Immature natural killer cell (primary cell): ENCODE measurements at regions not wholly inside any gene's neighbourhood (a gene's known extent, or its start where the extent isn't known, plus 50 kb on each side); places are given as distances from the start of the nearest gene placed in this dataset.

Experiments used
- DNase-seq, 3 donors: peaks; one replicate each; pipeline ENCODE4 v3.0.0; 2022; ENCODE audit warnings: mixed read lengths in 1 of 3
- H3K27ac Mint-ChIP-seq, 6 donors: one replicate each; pipeline ENCODE4 v1.8.0; 2020; ENCODE audit warnings: mixed read lengths in 6 of 6, mild to moderate bottlenecking in 5 of 6, inconsistent platforms in 4 of 6, moderate library complexity in 3 of 6
- H3K27me3 Mint-ChIP-seq, 3 donors: one replicate each; pipeline ENCODE4 v1.8.0; 2020 to 2021; ENCODE audit warnings: low read depth in 3 of 3, mild to moderate bottlenecking in 3 of 3, mixed read lengths in 3 of 3, moderate library complexity in 3 of 3, inconsistent platforms in 1 of 3
- H3K36me3 Mint-ChIP-seq, 3 donors: one replicate each; pipeline ENCODE4 v1.8.0; 2020; ENCODE audit warnings: mixed read lengths in 3 of 3, inconsistent platforms in 2 of 3, mild to moderate bottlenecking in 2 of 3
- H3K4me1 Mint-ChIP-seq, 2 donors: one replicate each; pipeline ENCODE4 v1.8.0; 2020; ENCODE audit warnings: inconsistent platforms in 2 of 2, mild to moderate bottlenecking in 2 of 2, mixed read lengths in 2 of 2, moderate library complexity in 1 of 2
- H3K4me3 Mint-ChIP-seq, 5 donors: one replicate each; pipeline ENCODE4 v1.8.0; 2020; ENCODE audit warnings: mild to moderate bottlenecking in 5 of 5, mixed read lengths in 5 of 5, inconsistent platforms in 3 of 5, moderate library complexity in 3 of 5
- H3K9me3 Mint-ChIP-seq, 6 donors: one replicate each; pipeline ENCODE4 v1.8.0; 2020; ENCODE audit warnings: mild to moderate bottlenecking in 6 of 6, mixed read lengths in 6 of 6, inconsistent platforms in 4 of 6, moderate library complexity in 3 of 6

DNA sequence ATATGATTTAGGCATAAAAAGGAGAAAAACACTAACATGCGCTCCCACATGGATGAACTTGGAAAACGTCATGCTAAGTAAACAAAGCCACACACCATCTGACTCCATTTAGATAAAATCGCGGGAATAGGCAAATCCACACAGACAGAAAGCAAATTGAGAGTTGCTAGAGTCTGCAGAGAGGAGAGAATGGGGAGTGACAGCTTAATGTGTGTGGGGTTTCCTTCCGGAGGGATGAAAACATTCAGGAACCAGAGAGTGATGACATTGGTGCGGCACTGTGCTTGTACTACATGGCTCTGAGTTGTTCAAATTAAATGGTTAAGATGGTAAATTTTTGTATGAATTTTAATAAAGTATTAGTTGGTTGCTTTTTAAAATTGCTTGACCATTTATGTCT is 482.9 kb upstream of the AKR1E2 start:
- Mint-ChIP-seq H3K27ac (no peak overlapping the region), H3K4me1 (no peaks in the 10 kb centered on the region), H3K9me3 (peaks cover 0 to 1% (median 0%) of the 10 kb centered on the region in 6 donors), H3K36me3 (no peaks in the 10 kb centered on the region), H3K27me3 (peaks cover 3 to 10% (median 10%) of the 10 kb centered on the region in 3 donors), H3K4me3 (no peak overlapping the region)
- DNase-seq: no peak

DNA sequence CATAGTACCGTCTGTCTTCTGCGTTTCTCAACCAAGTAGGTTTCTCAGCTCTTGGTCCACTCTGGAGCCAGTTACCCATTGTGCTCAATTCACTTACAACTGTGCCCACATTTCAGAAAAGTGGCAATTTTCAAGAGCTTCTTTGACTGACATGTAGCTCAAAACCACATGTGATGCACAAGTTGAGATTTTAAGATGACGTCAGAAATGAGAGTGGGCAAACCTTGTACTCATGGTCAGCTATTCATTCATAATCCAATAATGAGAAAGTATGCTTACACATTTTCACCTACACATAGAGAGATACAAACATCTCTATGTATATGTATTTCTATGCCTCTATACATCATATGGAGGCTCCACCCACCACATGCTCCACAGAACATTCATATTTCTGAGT is 487.2 kb upstream of the AKR1E2 start:
- Mint-ChIP-seq H3K36me3 (no peaks in the 10 kb centered on the region), H3K27ac (no peak overlapping the region), H3K4me1 (no peaks in the 10 kb centered on the region), H3K9me3 (no peaks in the 10 kb centered on the region), H3K4me3 (no peak overlapping the region), H3K27me3 (peaks cover 0 to 9% (median 7%) of the 10 kb centered on the region in 3 donors)
- no peak for DNase-seq

GRCh38 chr10:4337563-4337962 is 488.4 kb upstream of the AKR1E2 start:
- Mint-ChIP-seq H3K27me3 (peaks cover 0 to 9% (median 7%) of the 10 kb centered on the region in 3 donors), H3K9me3 (no peaks in the 10 kb centered on the region), H3K4me3 (no peak overlapping the region), H3K27ac (no peak overlapping the region), H3K36me3 (no peaks in the 10 kb centered on the region), H3K4me1 (no peaks in the 10 kb centered on the region)
- no peak for DNase-seq

DNA sequence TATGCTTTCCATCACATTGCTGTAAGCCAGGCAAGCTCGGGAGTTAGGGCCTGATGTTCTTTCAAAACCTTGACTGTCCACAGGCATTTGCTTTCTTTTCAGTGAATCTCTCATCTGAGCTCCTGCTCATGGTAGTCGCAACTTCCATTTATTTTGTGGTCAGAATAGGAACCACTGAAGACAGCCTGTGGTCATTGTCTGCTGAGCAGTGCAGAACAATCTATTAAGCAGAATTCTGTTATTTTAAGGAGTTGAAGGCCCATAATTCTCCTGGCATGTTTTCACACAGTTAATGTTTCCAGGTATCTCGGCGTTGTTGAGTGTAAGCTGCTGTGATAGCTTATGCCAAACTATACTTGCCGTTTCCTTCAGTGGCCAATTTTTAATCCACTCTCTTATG is 491.1 kb upstream of the AKR1E2 start:
- Mint-ChIP-seq H3K9me3 (no peaks in the 10 kb centered on the region), H3K27me3 (peaks cover 0 to 6% (median 0%) of the 10 kb centered on the region in 3 donors), H3K4me3 (no peak overlapping the region), H3K27ac (no peak overlapping the region), H3K36me3 (no peaks in the 10 kb centered on the region), H3K4me1 (no peaks in the 10 kb centered on the region)
- DNase-seq: no peak

GRCh38 chr10:4334015-4334414 is 492.0 kb upstream of the AKR1E2 start:
- Mint-ChIP-seq H3K27ac (no peak overlapping the region), H3K9me3 (no peaks in the 10 kb centered on the region), H3K4me1 (no peaks in the 10 kb centered on the region), H3K4me3 (no peak overlapping the region), H3K36me3 (no peaks in the 10 kb centered on the region), H3K27me3 (peaks cover 0 to 2% (median 0%) of the 10 kb centered on the region in 3 donors)
- DNase-seq: no peak

DNA sequence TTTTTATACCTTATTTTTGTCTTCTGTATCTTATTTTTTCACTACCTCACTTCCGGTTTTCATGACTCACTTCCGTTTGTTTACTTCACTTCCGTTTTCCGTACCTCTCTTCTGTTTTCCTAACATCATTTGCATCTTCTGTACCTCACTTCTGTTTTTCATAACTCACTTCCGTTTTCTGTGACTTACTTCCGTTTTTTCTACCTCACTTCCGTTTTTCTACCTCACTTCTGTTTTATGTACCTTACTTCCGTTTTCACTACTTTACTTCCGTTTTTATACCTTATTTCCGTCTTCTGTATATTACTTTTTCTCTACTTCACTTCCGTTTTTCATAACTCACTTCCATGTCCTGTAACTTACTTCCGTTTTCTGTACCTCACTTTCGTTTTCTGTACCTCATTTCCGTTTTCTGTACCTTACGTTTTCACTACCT is 492.5 kb upstream of the AKR1E2 start:
- no peak overlapping the region for H3K27ac Mint-ChIP-seq
- H3K4me3 Mint-ChIP-seq: no peak overlapping the region
- H3K4me1 Mint-ChIP-seq: no peaks in the 10 kb centered on the region
- H3K9me3 Mint-ChIP-seq: no peaks in the 10 kb centered on the region
- no peak for DNase-seq
- H3K36me3 Mint-ChIP-seq: no peaks in the 10 kb centered on the region
- H3K27me3 Mint-ChIP-seq: peaks cover 0 to 2% (median 2%) of the 10 kb centered on the region in 3 donors

DNA sequence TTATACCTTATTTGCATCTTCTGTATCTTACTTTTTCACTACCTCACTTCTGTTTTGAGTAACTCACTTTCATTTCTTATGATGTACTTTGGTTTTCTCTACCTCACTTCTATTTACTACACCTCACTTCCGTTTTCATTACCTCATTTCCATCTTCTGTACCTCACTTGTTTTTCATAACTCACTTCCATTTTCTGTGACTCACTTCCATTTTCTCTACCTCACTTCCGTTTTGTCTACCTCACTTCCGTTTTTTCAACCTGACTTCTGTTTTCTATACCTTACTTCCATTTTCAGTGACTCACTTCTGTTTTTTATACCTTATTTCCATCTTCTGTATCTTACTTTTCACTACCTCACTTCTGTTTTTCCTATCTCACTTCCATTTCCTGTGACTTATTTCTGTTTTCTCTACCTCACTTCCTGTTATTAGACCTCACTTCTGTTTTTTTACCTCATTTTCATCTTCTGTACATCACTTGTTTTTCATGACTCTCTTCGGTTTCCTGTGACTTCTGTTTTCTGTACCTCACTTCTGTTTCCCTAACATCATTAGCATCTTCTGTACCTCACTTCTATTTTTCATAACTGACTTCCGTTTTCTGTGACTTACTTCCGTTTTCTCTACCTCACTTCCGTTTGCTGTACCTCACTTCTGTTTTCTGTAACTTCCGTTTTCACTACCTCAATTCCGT is 493.1 kb upstream of the AKR1E2 start:
- H3K9me3 Mint-ChIP-seq: no peaks in the 10 kb centered on the region
- H3K27ac Mint-ChIP-seq: no peak overlapping the region
- H3K4me1 Mint-ChIP-seq: no peaks in the 10 kb centered on the region
- H3K36me3 Mint-ChIP-seq: no peaks in the 10 kb centered on the region
- no peak overlapping the region for H3K4me3 Mint-ChIP-seq
- peaks cover 0 to 2% (median 2%) of the 10 kb centered on the region in 3 donors for H3K27me3 Mint-ChIP-seq
- no peak for DNase-seq

GRCh38 chr10:4331150-4331549 is 494.9 kb upstream of the AKR1E2 start:
- Mint-ChIP-seq H3K4me3 (no peak overlapping the region), H3K27ac (no peak overlapping the region), H3K27me3 (peaks cover 0 to 2% (median 2%) of the 10 kb centered on the region in 3 donors), H3K36me3 (no peaks in the 10 kb centered on the region), H3K9me3 (no peaks in the 10 kb centered on the region), H3K4me1 (no peaks in the 10 kb centered on the region)
- no peak for DNase-seq

- no peak overlapping the region for H3K4me3 Mint-ChIP-seq
- H3K27me3 Mint-ChIP-seq: peaks cover 0 to 2% (median 2%) of the 10 kb centered on the region in 3 donors
- DNase-seq: no peak
- H3K36me3 Mint-ChIP-seq: no peaks in the 10 kb centered on the region
- no peaks in the 10 kb centered on the region for H3K4me1 Mint-ChIP-seq
- no peaks in the 10 kb centered on the region for H3K9me3 Mint-ChIP-seq
- no peak overlapping the region for H3K27ac Mint-ChIP-seq
Observed at GRCh38 chr10:4330636-4331035, 495.4 kb upstream of the AKR1E2 start.

DNA sequence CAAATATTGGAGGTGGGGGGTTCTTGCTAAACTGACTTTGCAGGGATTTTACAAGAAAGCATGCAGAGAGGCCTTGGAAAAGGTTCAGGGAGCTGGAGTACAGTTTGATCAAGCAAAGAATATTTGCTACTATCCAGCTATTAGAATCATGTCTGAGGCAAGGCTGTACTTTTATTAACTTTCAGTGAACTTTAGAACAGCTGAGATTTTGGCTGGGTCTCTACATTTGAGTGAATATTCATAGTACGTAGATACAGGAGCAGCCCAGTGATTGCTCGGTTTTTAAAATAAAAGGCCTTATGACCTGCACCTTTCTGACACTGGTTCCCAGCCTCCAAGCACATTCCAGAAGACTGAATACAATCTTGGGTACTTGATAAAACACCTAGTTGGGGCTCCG is 496.8 kb upstream of the AKR1E2 start:
- Mint-ChIP-seq H3K4me1 (no peaks in the 10 kb centered on the region), H3K9me3 (no peaks in the 10 kb centered on the region), H3K27ac (no peak overlapping the region)

GRCh38 chr10:4326647-4327046 is 499.4 kb upstream of the AKR1E2 start:
- Mint-ChIP-seq H3K4me3 (no peak overlapping the region), H3K27ac (no peak overlapping the region), H3K27me3 (peaks cover 0 to 4% (median 2%) of the 10 kb centered on the region in 3 donors), H3K4me1 (no peaks in the 10 kb centered on the region), H3K36me3 (no peaks in the 10 kb centered on the region), H3K9me3 (no peaks in the 10 kb centered on the region)
- no peak for DNase-seq

More for the DNA sequence above, 496.8 kb upstream of the AKR1E2 start:
- Mint-ChIP-seq H3K36me3 (no peaks in the 10 kb centered on the region), H3K27me3 (peaks cover 0 to 2% (median 2%) of the 10 kb centered on the region in 3 donors), H3K4me3 (no peak overlapping the region)
- DNase-seq: no peak

- H3K27me3 Mint-ChIP-seq: peaks cover 0 to 9% (median 5%) of the 10 kb centered on the region in 3 donors
- H3K36me3 Mint-ChIP-seq: no peaks in the 10 kb centered on the region
- no peak overlapping the region for H3K27ac Mint-ChIP-seq
- no peak overlapping the region for H3K4me3 Mint-ChIP-seq
- DNase-seq: no peak
- H3K9me3 Mint-ChIP-seq: no peaks in the 10 kb centered on the region
- H3K4me1 Mint-ChIP-seq: no peaks in the 10 kb centered on the region
Observed at GRCh38 chr10:4319870-4320367, 506.1 kb upstream of the AKR1E2 start.

DNA sequence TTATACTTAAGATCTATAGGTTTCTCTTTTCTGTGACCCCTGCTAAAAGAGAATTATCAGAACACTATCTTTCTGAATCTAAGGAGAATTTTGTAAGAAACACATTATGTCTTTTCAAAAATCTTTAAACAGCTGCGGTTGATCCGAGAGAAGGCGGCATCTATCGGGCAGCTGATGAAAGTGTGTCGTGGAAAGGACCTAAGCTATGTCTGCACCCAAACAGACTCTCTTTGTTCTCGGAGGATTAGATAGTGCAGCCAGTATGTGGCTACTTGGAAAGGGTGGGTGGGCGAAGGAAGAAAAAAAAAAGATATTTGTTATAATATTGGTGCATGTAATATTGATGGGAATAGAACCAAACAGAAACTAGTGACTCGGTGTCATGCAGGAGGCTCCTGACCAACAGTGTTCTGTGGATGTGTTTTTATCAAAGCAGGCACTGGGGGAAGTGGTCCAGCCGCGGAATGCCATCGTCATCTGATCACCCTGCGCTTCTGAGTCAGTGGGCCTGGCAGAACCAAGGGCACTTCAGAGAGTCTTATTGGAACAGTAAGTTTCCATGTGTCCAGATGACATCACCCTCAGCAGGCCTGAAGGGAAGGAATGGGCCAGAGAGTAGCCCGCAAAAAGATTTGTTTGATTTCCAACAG is 509.7 kb upstream of the AKR1E2 start:
- peaks cover 0 to 7% (median 4%) of the 10 kb centered on the region in 3 donors for H3K27me3 Mint-ChIP-seq
- no peaks in the 10 kb centered on the region for H3K4me1 Mint-ChIP-seq
- DNase-seq: no peak
- no peaks in the 10 kb centered on the region for H3K9me3 Mint-ChIP-seq
- no peak overlapping the region for H3K27ac Mint-ChIP-seq
- H3K36me3 Mint-ChIP-seq: no peaks in the 10 kb centered on the region
- H3K4me3 Mint-ChIP-seq: no peak overlapping the region

GRCh38 chr10:4315551-4315950 is 510.5 kb upstream of the AKR1E2 start:
- peaks cover 0 to 5% (median 2%) of the 10 kb centered on the region in 3 donors for H3K27me3 Mint-ChIP-seq
- H3K4me1 Mint-ChIP-seq: no peaks in the 10 kb centered on the region
- no peaks in the 10 kb centered on the region for H3K9me3 Mint-ChIP-seq
- DNase-seq: no peak
- no peak overlapping the region for H3K27ac Mint-ChIP-seq
- H3K4me3 Mint-ChIP-seq: no peak overlapping the region
- no peaks in the 10 kb centered on the region for H3K36me3 Mint-ChIP-seq
